ENCODE measurements at regions not wholly inside any gene's neighbourhood (a gene's known extent, or its start where the extent isn't known, plus 50 kb on each side); places are given as distances from the start of the nearest gene placed in this dataset.

DNA sequence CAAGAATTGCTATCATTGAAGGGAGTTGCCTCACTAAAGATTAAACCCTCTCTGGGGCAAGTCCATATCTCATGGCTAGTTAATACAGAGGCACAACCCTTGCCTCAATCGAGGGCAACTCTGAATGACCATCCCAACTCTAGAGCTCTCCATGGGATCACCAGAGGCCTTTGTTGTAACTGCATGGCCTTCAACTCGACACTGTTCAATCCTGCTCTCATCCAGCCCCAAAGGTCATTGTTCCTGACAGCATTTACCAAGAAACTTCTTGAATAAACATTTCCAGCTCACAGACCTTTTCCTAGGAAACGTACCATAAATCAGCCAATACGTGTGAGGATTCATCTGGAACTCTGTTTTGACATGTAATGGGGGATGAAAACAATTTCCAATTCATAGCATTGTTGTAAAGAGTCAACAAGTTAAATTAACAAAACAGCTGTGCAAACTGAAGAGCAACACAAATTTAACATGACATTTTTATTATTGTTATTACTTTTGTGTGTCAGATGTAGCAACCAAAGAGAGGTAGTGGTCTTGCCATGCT is 452.7 kb downstream of the SUCLA2 start:
- no peak for TF ChIP-seq EZH2 (IDR thresholded peaks at IDR 0.05; ENCODE audit: borderline replicate concordance, insufficient read depth, low read length, poor library complexity, severe bottlenecking)
- no peak for TF ChIP-seq POLR2AphosphoS5 (IDR thresholded peaks at IDR 0.05)
- no peak for TF ChIP-seq SMC3 (conservative IDR thresholded peaks at IDR 0.05; ENCODE audit: poor library complexity)
- TF ChIP-seq, protein P1, sequence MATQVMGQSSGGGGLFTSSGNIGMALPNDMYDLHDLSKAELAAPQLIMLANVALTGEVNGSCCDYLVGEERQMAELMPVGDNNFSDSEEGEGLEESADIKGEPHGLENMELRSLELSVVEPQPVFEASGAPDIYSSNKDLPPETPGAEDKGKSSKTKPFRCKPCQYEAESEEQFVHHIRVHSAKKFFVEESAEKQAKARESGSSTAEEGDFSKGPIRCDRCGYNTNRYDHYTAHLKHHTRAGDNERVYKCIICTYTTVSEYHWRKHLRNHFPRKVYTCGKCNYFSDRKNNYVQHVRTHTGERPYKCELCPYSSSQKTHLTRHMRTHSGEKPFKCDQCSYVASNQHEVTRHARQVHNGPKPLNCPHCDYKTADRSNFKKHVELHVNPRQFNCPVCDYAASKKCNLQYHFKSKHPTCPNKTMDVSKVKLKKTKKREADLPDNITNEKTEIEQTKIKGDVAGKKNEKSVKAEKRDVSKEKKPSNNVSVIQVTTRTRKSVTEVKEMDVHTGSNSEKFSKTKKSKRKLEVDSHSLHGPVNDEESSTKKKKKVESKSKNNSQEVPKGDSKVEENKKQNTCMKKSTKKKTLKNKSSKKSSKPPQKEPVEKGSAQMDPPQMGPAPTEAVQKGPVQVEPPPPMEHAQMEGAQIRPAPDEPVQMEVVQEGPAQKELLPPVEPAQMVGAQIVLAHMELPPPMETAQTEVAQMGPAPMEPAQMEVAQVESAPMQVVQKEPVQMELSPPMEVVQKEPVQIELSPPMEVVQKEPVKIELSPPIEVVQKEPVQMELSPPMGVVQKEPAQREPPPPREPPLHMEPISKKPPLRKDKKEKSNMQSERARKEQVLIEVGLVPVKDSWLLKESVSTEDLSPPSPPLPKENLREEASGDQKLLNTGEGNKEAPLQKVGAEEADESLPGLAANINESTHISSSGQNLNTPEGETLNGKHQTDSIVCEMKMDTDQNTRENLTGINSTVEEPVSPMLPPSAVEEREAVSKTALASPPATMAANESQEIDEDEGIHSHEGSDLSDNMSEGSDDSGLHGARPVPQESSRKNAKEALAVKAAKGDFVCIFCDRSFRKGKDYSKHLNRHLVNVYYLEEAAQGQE (IDR thresholded peaks at IDR 0.05; ENCODE audit: borderline replicate concordance): no peak
- no peak for TF ChIP-seq MXI1 (conservative IDR thresholded peaks at IDR 0.05; ENCODE audit: poor library complexity, severe bottlenecking)

Data from neural cell (in vitro differentiated cells).